Astrocyte (in vitro differentiated cells and primary cell): ENCODE measurements at regions not wholly inside any gene's neighbourhood (a gene's known extent, or its start where the extent isn't known, plus 50 kb on each side); places are given as distances from the start of the nearest gene placed in this dataset.

Experiments
- EZH2 ChIP-seq: IDR thresholded peaks from 2 replicates; pipeline ENCODE4 v1.6.1; 2012; ENCODE audit warnings: mild to moderate bottlenecking, low read length, inconsistent platforms; ENCODE audit not compliant: insufficient read depth
- TF ChIP-seq, protein P1 (sequence below): IDR thresholded peaks from 2 replicates; pipeline ENCODE4 v1.5.1; 2011; ENCODE audit warnings: low read depth, mild to moderate bottlenecking, inconsistent platforms, low read length, moderate library complexity; ENCODE audit not compliant: insufficient read depth

DNA sequence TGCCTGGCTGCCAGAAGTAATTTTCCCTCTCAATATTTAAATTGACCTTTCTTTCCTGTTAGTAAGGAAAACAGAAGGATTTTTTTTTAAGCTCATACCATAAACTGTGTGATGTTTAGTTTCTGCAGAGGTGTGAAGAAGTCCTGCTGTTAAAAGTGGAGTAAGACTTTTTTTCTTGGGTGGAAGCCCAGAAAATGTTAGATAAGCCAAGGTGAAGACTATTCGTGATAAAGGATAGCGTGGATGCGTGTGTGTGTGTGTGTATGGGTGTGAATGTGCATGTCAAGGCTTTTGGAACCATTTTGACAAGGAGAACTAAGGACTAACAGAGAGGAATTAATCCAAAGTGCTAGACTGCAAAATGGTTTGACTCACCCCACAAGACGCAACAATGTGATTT, 152.9 kb upstream of the SEL1L start:
- TF ChIP-seq, protein P1, sequence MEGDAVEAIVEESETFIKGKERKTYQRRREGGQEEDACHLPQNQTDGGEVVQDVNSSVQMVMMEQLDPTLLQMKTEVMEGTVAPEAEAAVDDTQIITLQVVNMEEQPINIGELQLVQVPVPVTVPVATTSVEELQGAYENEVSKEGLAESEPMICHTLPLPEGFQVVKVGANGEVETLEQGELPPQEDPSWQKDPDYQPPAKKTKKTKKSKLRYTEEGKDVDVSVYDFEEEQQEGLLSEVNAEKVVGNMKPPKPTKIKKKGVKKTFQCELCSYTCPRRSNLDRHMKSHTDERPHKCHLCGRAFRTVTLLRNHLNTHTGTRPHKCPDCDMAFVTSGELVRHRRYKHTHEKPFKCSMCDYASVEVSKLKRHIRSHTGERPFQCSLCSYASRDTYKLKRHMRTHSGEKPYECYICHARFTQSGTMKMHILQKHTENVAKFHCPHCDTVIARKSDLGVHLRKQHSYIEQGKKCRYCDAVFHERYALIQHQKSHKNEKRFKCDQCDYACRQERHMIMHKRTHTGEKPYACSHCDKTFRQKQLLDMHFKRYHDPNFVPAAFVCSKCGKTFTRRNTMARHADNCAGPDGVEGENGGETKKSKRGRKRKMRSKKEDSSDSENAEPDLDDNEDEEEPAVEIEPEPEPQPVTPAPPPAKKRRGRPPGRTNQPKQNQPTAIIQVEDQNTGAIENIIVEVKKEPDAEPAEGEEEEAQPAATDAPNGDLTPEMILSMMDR: no peak
- no peak for TF ChIP-seq EZH2
